ENCODE measurements at regions not wholly inside any gene's neighbourhood (a gene's known extent, or its start where the extent isn't known, plus 50 kb on each side); places are given as distances from the start of the nearest gene placed in this dataset.

- no peaks in the 10 kb centered on the region for H3K36me3 ChIP-seq (replicated peaks in 1 of 2; ENCODE audit: control insufficient read depth in 1 of 2, insufficient read depth in 2 of 2, low read length in 2 of 2)
- intact Hi-C loops (cut with micrococcal nuclease; ENCODE audit: unreplicated experiment), result loop anchor here (1.0 to 5.0 kb wide), 5 partner anchors 30 to 769 kb away; no protein-coding TSS in a partner anchor
- TF ChIP-seq ATAD3A (CRISPR knock-in tag; IDR thresholded peaks at IDR 0.05) (no peak), ZNF407 (CRISPR knock-in tag; IDR thresholded peaks at IDR 0.05; ENCODE audit: not compliant biosample characterization) (peak; percentile 81), ZNF660 (CRISPR knock-in tag; IDR thresholded peaks at IDR 0.05; ENCODE audit: borderline replicate concordance, low read depth) (no peak), REST (IDR thresholded peaks at IDR 0.05; ENCODE audit: borderline replicate concordance in 1 of 2, low read depth in 1 of 2, low read length in 2 of 2) (peak in 1 of 2 experiments; percentile 73; a peak in 1 of 4 replicates), ZNF34 (CRISPR knock-in tag; IDR thresholded peaks at IDR 0.05; ENCODE audit: borderline replicate concordance) (no peak), ZNF879 (CRISPR knock-in tag; IDR thresholded peaks at IDR 0.05) (no peak), ZC3H4 (CRISPR knock-in tag; IDR thresholded peaks at IDR 0.05; ENCODE audit: borderline replicate concordance) (no peak), RARG (CRISPR knock-in tag; IDR thresholded peaks at IDR 0.05; ENCODE audit: low read depth) (no peak)
Observed at GRCh38 chr2:226030788-226031646, 631.5 kb downstream of the NYAP2 start.

More at GRCh38 chr2:226030788-226031646, 631.5 kb downstream of the NYAP2 start:
- Histone ChIP-seq H3K4me3 (replicated peaks in 1 of 3; ENCODE audit: insufficient read depth in 1 of 3, low read depth in 2 of 3, low read length in 3 of 3) (peak overlapping the region; percentile 58 to 78 (median 65)), H3K27ac (ENCODE audit: extremely low read length, insufficient read depth, low read length) (peak overlapping the region; percentile 72), H3K9ac (ENCODE audit: insufficient read depth, low read depth, low read length) (peak overlapping the region; percentile 74), H2AFZ (ENCODE audit: low read length) (peak overlapping the region; percentile 25), H3K9me3 (ENCODE audit: low read length) (no peaks in the 10 kb centered on the region), H3K27me3 (ENCODE audit: control insufficient read depth in 1 of 2, insufficient read depth in 2 of 2, low read length in 2 of 2) (no peaks in the 10 kb centered on the region), H3K79me2 (ENCODE audit: insufficient read depth, low read length) (no peaks in the 10 kb centered on the region), H3K4me1 (ENCODE audit: insufficient read depth, low read length) (peaks cover 38% of the 10 kb centered on the region), H4K20me1 (ENCODE audit: insufficient read depth, low read length) (no peaks in the 10 kb centered on the region), H3K4me2 (ENCODE audit: low read depth, low read length) (peak overlapping the region; percentile 84)
- WGBS (ENCODE audit: low lambda C conversion rate), result 1% methylated on average over 34 of the region's 34 CpGs
- in situ Hi-C loops (cut with HindIII; ENCODE audit: extremely low pct_ligation_motif_present, low pct_unique_long_range_greater_than_20kb), result loop anchor here (10.0 kb wide), 1 partner anchor 774 kb away; no protein-coding TSS in a partner anchor
- CTCF ChIA-PET (ENCODE audit: low intra/inter-chr PET ratio, low total read pairs), result no interaction called here
- BruUV-seq (replicated peaks), result TSS peak; percentile 73
- no peak for FAIRE-seq
- POLR2A ChIA-PET, result interaction anchor here (0.6 to 2.1 kb wide), 17 partner anchors 11 to 770 kb away, joined by 3 to 14 read pairs (median 4); no protein-coding TSS in a partner anchor
- peak; percentile 73 for DNase-seq (ENCODE audit: low spot score)
- peak; percentile 97 for ATAC-seq
